Peyer's patch (tissue), 4 donors: ENCODE measurements at regions not wholly inside any gene's neighbourhood (a gene's known extent, or its start where the extent isn't known, plus 50 kb on each side); places are given as distances from the start of the nearest gene placed in this dataset.
A peak's percentile ranks its signal among the peaks of the same experiment; 100 is the strongest.

Experiments used
- DNase-seq, 3 donors: peaks; one replicate each; pipeline ENCODE4 v3.0.0-alpha.2; 2017 to 2019
- H3K27ac ChIP-seq, 4 donors: fragments of 200-600 bp; sonication (generic); one replicate each; pipeline ENCODE4 v1.5.1; 2016 to 2019
- H3K27me3 ChIP-seq, 2 donors: fragments of 200-600 bp; sonication (generic); one replicate each; pipeline ENCODE4 v1.5.1; 2019
- H3K36me3 ChIP-seq, 3 donors: fragments of 200-600 bp; sonication (generic); one replicate each; pipeline ENCODE4 v1.5.1; 2016 to 2019
- H3K4me1 ChIP-seq, 4 donors: fragments of 200-600 bp; sonication (generic); one replicate each; pipeline ENCODE4 v1.5.1; 2016 to 2019
- H3K4me3 ChIP-seq, 4 donors: fragments of 200-600 bp; sonication (generic); 1 replicate in 3 of 4; 2 replicates in 1 of 4; pipeline ENCODE4 v1.5.1; 2016 to 2019; ENCODE audit warnings: mild to moderate bottlenecking in 1 of 4
- H3K9me3 ChIP-seq, 4 donors: fragments of 200-600 bp; sonication (generic); one replicate each; pipeline ENCODE4 v1.5.1; 2016 to 2019; ENCODE audit warnings: mild to moderate bottlenecking in 1 of 4
- CTCF ChIP-seq, 6 experiments: fragments of 450-650 bp in 4 of 6; fragments of 200-600 bp in 2 of 6; sonication (generic) in 1 of 6; IDR thresholded peaks; one replicate each; pipeline ENCODE4 v1.5.1; 2017 to 2019; ENCODE audit warnings: antibody characterized with exemption in 6 of 6, mild to moderate bottlenecking in 3 of 6, moderate library complexity in 1 of 6
- POLR2A ChIP-seq, 2 donors: fragments of 450-650 bp; IDR thresholded peaks; one replicate each; pipeline ENCODE4 v1.5.1; 2017; ENCODE audit warnings: antibody characterized with exemption in 2 of 2, mild to moderate bottlenecking in 2 of 2, moderate library complexity in 2 of 2

GRCh38 chr3:177820683-177821316 lies 623.5 kb upstream of the TBL1XR1 start:
- H3K27ac ChIP-seq = no peak overlapping the region
- H3K36me3 ChIP-seq = no peaks in the 10 kb centered on the region
- no peaks in the 10 kb centered on the region for H3K27me3 ChIP-seq
- TF ChIP-seq CTCF (IDR thresholded peaks at IDR 0.05) (no peak), POLR2A (IDR thresholded peaks at IDR 0.05) (no peak)
- no peak overlapping the region for H3K4me3 ChIP-seq
- H3K9me3 ChIP-seq = no peaks in the 10 kb centered on the region
- peaks cover 0 to 7% (median 2%) of the 10 kb centered on the region in 4 donors for H3K4me1 ChIP-seq
- no peak for DNase-seq

DNA sequence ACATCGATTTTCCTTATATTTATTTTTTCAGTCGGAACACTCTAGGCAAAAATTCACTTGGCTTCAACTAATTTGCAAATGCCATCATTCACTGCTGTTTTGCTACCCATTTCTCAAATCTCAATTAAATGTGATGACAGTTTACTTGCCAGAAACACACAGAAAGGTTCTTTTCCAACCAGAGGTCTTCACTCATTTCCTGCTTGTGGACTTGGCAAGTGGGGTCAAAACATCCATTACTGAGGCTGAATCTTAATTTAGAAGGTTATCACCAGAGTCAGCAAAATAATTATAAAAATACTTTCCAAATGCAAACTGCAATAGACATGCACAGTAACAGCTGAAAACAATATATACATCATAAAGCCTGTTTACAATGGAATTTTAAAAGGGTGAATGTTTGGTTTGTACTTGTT lies 625.4 kb upstream of the TBL1XR1 start:
- H3K9me3 ChIP-seq = no peaks in the 10 kb centered on the region
- no peak overlapping the region for H3K4me3 ChIP-seq
- TF ChIP-seq POLR2A (IDR thresholded peaks at IDR 0.05) = no peak
- TF ChIP-seq CTCF (IDR thresholded peaks at IDR 0.05) = no peak
- H3K27me3 ChIP-seq = no peaks in the 10 kb centered on the region
- H3K27ac ChIP-seq = no peak overlapping the region
- H3K36me3 ChIP-seq = no peaks in the 10 kb centered on the region
- H3K4me1 ChIP-seq = peaks cover 0 to 13% (median 2%) of the 10 kb centered on the region in 4 donors
- no peak for DNase-seq

DNA sequence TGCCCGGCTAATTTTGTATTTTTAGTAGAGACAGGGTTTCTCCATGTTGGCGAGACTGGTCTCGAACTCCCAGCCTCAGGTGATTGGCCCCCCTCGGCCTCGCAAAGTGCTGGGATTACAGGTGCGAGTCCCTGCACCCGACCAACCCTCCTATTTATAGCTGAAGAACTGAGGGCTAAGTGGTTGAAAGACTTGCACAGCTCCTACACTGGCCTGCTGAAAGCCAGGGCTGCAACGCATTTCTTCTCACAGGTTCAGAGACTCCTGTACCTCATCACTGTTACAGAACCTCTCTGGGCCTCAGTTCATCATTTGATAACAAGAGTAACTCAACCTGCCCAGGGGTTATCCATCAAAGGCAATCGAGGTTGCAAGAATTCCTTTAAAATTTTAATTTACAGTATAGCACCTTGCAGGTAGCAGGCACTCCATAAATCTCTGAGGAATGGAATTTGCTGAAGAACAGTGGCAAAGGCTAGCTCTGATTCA lies 626.5 kb upstream of the TBL1XR1 start:
- Histone ChIP-seq H3K4me1 (peaks cover 0 to 13% (median 2%) of the 10 kb centered on the region in 4 donors), H3K9me3 (no peaks in the 10 kb centered on the region), H3K4me3 (no peak overlapping the region), H3K27me3 (no peaks in the 10 kb centered on the region), H3K27ac (peak overlapping the region in 2 of 4 donors; percentile 13 to 60), H3K36me3 (no peaks in the 10 kb centered on the region)
- no peak for DNase-seq
- TF ChIP-seq POLR2A (IDR thresholded peaks at IDR 0.05) = no peak
- TF ChIP-seq CTCF (IDR thresholded peaks at IDR 0.05) = no peak

DNA sequence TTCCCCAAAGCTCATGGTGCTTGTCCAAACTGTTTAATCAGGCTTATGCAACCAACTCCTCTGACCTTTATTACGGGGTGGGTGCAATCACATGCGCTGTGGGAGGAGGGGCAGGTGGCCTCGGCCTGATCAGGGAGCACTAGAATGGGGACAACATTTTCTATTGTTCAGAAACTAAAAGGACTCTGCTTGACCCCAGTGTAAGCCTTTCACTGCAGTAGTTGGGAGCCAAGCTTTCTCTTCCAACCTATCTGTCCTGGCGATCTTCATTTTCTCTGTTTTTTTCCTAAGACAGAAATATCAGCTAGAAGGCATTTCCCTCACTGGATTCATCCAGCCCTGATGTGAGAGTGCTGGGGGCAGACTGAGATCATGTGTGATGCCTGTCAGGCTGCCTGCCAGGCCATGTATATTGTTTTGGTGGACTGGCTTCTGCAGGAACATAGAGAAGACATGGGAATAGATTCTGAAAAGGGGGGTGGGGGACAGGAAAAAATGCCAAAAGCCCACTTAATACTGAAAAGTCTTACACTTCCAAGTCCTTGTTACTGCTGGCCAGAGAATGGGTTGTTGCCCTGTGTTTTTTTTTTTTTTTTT lies 627.0 kb upstream of the TBL1XR1 start:
- no peaks in the 10 kb centered on the region for H3K36me3 ChIP-seq
- no peaks in the 10 kb centered on the region for H3K27me3 ChIP-seq
- peaks cover 0 to 13% (median 2%) of the 10 kb centered on the region in 4 donors for H3K4me1 ChIP-seq
- H3K9me3 ChIP-seq = no peaks in the 10 kb centered on the region
- H3K4me3 ChIP-seq = no peak overlapping the region
- peak overlapping the region in 2 of 4 donors; percentile 32 to 60 for H3K27ac ChIP-seq
- DNase-seq = peak in 1 of 3 donors; percentile 67
- TF ChIP-seq CTCF (IDR thresholded peaks at IDR 0.05) (no peak), POLR2A (IDR thresholded peaks at IDR 0.05) (no peak)

DNA sequence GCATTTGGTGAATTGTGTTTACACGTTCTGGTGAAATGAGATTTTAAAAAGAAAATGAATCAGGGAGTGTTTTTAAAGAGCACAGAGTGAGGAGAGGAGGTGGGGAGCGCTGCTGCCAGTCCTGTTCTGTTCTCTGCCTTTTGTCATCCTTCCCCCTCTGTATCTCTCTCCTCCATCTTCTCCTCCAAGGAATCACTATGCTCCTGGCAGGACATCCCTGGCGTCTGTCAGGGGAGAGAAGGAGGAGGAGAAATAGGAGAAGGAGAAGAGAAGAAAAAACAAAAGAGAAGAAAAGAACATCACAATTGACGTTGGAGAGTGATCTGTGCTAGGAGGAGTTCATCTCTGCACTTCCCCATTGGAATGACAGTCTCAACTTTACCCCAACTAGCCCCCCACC lies 627.6 kb upstream of the TBL1XR1 start:
- H3K4me1 ChIP-seq = peaks cover 0 to 13% (median 2%) of the 10 kb centered on the region in 4 donors
- no peak for DNase-seq
- H3K27ac ChIP-seq = peak overlapping the region in 1 of 4 donors; percentile 60
- H3K36me3 ChIP-seq = no peaks in the 10 kb centered on the region
- no peaks in the 10 kb centered on the region for H3K9me3 ChIP-seq
- H3K27me3 ChIP-seq = no peaks in the 10 kb centered on the region
- TF ChIP-seq POLR2A (IDR thresholded peaks at IDR 0.05) (no peak), CTCF (IDR thresholded peaks at IDR 0.05) (no peak)
- no peak overlapping the region for H3K4me3 ChIP-seq
